Activated T-cell treated with anti-CD3 and anti-CD28 coated beads for 1 hour (primary cell): ENCODE measurements at regions not wholly inside any gene's neighbourhood (a gene's known extent, or its start where the extent isn't known, plus 50 kb on each side); places are given as distances from the start of the nearest gene placed in this dataset.
"Not testable (repeated sequence)": the region's sequence is repeated elsewhere in the genome, so short reads cannot be mapped to it uniquely, and the experiment has no call there.

Experiments used
- DNase-seq: peaks from one replicate; pipeline ENCODE4 v3.0.0-alpha.2; 2020; ENCODE audit warnings: low read depth

DNA sequence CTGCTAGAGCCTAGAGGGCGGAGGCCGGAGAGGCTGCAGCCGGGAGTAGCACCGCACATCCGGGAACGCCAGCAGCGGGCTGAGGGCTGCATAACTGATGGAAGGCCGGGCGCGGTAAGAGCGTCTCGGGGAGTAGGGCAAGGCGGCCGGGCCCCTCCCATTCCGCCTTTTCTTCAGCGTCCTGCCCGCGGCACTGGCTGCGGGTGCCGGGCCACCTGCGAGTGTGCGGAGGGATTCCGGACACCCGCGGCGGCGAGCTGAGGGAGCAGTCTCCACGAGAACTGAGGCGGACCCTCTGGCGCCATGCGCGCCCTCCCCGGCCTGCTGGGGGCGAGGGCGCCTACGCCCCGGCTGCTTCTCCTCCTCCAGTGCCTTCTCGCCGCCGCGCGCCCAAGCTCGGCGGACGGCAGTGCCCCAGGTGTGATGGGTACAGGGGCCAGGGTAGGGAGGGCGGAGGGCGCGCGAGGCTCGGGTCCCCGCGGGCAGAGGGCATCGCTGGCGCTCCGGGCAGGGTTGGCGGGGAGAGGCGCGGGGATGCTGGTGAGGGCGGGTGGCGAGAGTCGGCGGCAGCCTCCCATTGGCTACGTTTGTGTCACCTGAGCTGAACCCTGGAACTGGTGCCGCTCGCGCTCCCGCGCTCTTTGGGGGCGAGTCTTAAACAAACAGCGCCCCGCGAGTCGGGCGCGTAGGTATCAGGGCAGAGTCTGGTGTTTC, 334.4 kb downstream of the SRGAP2C start:
- peak; percentile 72 for DNase-seq

DNA sequence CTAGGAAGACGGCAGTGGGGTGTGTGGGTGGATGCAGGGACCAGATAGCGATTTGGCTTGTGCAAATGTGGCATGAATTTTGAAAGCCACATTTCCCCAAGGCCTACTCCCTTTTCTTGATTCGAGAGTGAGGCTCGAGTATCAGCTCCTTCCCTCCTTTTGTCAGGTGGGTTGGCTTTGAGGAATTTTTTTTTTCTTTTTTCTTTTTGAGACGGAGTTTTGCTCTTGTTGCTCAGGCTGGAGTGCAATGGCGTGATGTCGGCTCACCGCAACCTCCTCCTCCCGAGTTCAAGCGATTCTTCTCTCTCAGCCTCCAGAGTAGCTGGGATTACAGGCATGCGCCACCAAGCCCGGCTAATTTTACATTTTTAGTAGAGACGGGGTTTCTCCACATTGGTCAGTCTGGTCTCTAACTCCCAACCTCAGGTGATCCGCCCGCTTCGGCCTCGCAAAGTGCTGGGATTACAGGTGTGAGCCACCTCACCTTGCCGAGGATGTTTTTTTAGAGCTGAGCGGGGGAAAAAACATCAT, 335.0 kb downstream of the SRGAP2C start:
- DNase-seq, result not testable (repeated sequence)

DNA sequence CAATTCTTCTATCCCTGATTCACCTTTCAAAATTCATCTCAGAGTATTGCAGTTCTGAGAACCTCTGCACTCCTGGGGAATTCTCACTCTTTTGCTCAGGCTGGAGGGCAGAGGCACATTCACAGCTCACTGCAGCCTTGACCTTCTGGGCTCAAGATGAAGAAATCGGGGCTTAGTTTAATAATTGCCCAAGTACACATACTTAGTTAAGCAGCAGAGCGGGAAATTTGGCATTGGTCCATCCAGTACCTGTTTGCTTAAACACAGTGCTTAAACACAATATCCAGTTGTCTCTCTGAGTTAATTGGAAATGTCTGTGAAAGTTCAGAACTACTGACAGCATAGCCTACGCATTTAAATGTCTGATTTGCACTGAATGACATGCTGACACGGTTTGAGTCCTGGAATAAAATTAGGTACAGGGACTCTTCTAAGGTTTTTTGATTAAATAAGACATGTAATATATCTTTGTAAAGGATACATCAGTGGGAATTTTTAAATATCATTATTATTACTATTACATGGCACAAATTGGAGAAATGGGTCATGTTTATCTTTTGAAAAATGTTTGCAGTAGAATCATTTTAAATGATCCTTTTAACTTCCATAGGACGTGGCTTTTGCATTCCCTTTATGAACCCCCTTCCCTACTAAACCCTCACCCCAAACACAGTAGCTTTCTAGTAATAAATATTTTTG, 337.4 kb downstream of the SRGAP2C start:
- no peak for DNase-seq

DNA sequence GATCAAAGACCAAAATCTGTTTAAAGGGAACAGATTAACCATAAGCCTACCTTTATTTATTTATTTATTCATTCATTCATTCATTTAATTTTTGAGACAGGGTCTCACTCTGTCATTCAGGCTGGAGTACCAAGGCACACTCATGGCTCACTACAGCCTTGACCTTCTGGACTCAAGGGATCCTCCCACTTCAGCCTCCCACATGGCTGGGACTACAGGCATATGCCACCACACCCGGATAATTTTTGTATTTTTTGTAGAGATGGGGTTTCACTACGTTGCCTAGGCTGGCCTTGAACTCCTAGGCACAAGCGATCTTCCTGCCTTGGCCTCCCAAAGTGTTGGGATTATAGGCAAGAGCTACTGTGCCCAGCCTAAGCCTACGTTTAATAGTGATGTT, 338.3 kb downstream of the SRGAP2C start:
- not testable (repeated sequence) for DNase-seq

DNA sequence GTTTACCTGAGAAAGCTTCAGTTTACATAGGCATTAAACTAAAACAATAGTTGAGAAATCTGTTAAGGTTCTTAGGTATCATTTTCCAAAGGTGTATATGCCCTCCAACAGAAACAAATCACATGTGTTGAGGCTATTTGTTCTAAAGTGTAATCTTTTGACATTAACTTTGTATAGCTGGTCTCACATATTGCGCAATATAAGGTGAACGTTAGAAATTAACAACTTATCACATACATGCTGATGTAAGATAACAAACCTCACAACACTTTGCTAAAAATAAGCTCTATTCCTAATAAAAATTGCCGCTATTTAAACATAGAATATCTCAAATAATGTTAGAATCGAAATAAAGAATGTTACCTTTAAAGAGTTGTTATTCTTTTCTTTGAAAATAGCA, 340.6 kb downstream of the SRGAP2C start:
- DNase-seq, result no peak

DNA sequence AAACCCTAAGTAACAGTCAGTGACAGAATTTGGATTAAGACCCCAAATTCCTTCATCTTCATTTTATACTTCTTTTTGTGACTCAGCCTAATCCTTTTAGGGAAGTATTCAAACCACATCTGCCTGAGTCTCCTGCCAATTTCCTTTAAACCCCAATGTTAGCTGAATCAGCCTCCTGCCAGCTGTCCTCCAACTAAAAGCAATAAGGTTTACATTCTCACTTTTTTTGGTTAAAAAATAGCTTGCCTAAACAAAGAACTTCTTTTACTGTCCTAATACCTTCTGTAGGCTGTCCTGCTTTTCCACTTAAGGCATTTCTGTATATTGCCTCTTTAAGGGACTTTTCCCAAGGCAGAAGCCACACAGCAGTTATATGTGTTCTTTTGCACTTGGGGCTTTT, 344.2 kb downstream of the SRGAP2C start:
- DNase-seq, result not testable (repeated sequence)

DNA sequence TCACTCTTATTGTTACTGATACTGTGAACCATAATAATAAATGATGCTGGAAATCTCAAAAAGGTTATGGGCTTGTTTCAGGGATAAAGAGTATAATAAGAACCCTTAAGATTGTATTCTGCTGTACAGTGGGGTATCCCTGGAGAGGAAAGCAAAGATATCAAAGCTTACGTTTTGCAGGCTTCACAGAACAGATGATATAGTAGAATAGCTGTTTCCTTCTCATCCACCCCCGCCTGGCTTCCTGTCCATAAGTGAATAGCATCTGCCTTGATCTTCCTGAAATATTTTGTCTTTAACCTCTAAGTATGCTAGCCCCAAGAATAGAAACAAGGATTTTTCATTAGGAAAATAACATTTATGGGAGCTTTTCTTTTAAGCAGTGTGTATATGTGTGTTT, 345.3 kb downstream of the SRGAP2C start:
- DNase-seq, result not testable (repeated sequence)

DNA sequence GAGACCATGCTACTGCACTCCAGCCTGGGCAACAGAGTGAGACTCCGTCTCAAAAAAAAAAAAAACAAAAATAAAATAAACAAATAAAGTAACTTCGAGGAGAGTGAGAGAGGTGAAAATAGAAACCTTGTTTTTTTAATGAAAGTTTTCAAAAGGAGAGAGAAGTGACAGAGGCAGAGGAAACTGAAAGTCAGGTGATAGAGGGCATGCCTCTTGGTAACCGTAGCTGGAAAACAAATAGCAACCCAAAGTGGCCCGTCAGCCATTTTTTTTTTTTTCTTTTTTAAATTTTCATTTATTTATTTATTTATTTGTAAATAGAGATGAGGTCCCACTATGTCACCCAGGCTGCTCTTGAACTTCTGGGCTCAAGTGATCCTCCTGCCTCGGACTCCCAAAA, 347.0 kb downstream of the SRGAP2C start:
- DNase-seq, result not testable (repeated sequence)

DNA sequence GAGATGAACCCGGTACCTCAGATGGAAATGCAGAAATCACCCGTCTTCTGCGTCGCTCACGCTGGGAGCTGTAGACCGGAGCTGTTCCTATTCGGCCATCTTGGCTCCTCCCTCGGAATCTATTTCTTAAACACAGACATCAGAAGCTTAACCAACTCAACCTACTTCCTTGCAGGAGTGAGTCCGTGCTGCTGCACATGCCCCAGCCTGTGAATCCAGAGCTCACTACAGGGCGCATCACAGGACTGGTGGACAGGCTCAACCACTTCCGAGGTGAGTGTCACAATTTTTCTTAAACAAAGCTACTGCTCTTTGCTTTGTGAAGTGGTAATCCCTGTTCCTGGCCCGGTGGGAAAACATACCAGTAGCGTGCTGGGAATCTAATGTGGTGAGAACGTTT, 353.4 kb downstream of the SRGAP2C start:
- not testable (repeated sequence) for DNase-seq

DNA sequence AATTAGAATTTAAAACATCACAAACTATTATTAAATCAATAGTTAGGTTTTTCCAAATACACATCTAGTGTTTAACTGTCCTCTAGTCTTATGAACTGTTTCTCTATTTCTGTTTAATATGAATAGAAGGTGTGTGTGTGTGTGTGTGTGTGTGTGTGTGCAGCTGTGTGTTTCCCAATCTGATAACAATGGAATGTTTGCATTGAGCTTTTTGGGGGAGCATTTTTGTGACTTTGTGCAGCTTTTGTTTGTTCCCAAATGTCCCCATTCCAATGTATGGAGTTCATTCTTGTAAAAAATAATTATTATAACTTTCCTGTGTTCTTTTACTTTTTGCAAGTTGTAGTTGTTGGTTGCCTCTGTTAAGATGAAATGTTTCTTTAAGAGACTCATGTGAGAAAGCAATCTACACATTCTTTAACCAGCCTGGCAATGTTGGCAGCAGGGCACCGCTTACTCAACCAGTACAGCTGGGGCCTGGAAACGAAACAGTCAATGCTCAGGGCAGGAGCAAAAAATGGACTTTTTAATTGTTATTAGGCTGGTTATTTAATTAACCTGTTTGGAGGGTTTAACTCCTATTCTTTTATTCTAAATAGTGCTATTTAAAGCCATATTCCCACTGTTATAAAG, 354.3 kb downstream of the SRGAP2C start:
- no peak for DNase-seq

DNA sequence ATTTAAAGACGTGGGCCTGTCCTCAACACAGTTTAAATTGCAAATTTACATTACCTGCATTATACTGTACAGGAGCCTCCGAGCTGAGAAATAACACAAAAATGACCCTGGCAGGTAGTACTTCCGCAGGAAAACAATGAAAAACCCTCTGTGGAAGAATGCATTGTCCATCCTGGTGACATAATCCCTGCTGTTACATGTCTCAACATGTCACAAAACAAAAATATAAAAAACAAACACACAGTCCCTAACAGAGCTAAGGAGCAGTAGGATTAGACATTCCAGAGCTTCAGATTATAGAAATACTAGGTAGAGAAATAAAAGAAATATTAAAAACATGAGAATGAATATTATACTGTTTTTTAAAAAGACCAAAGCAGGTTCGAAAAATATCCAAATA, 359.2 kb downstream of the SRGAP2C start:
- DNase-seq, result not testable (repeated sequence)

DNA sequence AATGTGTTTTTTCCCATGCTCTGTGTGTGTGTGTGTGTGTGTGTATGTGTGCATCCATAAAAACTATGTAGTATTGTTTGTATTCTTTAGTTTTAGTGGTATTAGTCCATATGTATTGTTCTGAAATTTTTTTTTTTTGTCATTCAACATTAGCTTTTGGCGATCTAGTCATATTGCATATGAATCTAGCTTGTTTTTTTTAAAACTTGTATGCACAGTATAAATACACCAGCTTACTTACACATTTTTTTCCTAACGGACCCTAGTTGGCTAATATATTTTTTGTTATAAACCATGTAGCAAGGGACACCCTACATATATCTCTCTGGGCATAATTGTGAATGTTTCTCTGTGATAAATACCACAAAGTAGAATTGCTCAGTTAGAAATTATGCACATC, 359.7 kb downstream of the SRGAP2C start:
- no peak for DNase-seq

DNA sequence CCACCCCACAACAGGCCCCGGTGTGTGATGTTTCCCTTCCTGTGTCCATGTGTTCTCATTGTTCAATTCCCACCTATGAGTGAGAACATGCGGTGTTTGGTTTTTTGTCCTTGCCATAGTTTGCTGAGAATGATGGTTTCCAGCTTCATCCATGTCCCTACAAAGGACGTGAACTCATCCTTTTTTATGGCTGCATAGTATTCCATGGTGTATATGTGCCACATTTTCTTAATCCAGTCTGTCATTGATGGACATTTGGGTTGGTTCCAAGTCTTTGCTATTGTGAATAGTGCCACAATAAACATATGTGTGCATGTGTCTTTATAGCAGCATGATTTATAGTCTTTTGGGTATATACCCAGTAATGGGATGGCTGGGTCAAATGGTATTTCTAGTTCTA, 361.1 kb downstream of the SRGAP2C start:
- not testable (repeated sequence) for DNase-seq

DNA sequence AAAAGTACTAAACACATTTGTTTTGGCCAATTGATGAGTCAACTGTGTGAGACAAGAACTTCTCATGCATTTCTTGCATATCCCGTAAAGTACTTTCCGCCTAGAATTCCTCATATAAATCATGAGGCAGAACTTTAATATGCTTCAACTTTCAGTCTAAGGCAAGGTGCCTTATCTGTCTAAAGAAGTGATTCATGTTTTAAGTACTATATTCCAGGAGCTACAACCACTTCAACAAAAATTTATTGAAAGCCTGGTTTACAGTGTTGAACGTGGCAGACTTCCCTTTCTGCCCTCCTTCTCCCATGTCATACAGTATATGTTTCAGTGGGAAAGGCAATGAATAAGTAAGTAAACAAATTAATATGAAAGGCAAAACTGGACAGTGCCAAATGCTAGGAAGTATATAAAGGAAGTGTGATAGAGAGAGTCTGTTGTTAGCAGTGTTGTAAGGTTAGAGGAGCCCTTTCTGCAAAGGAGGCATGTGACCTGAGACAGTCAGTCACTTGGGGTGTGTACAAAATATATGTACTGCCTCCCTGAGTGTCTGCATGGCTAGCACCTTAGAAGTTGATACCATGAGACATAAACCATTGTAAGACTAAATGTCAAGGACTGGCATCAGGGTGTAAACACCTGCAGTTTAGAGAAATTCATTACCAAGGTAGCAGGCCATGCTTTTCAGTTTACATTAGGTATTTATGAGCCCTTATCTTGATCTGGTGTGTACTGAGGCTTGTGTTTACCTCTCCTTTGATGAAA, 362.2 kb downstream of the SRGAP2C start:
- no peak for DNase-seq

DNA sequence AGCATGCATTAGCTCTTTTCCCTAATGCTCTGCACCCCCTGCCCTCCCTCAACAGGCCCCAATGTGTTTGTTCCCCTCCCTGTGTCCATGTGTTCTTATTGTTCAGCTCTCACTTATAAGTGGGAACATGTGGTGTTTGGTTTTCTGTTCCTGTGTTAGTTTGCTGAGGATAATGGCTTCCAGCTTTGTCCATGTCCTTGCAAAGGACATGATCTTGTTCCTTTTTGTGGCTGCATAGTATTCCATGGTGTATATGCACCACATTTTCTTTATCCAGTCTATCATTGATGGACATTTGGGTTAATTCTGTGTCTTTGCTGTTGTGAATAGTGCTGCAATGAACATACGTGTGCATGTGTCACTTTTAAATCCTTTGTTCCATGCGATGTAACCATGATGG, 363.0 kb downstream of the SRGAP2C start:
- not testable (repeated sequence) for DNase-seq

DNA sequence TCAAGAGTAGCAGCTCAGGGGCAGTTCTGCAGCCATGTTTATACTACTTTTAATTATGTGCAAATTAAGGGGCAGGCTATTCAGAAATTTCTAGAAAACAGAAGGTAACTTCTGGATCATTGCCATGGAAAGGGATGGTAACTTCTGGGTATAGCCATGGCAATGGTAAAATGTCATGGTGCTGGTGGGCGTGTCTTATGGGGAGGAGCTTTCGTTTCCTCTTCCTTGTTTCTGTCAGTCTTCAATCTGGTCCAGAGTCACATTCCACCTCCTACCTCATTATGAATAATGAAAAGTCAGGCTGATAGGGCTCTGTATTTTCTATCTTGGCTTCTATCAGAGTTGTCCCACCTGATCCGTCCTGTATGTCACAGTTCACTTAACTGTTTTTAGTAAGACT, 366.0 kb downstream of the SRGAP2C start:
- DNase-seq, result not testable (repeated sequence)

DNA sequence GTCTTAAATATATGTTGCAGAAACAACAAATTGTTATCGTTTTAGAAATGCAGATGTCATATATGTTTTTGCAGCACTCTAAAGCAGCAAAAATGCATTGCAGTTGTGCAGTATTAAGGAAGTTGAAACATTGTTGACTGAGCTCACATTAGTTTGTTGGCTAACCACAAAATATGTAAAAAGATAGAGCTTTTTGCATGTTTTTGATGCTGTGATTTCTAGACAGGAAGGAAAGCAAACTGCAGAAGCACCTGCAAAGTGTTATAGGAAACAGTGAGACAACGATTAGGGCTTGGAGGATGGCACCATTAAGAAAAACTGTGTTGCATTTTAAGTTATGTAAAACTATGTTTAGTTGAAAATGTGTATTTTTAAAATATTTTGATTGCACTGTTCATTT, 366.7 kb downstream of the SRGAP2C start:
- DNase-seq, result not testable (repeated sequence)

DNA sequence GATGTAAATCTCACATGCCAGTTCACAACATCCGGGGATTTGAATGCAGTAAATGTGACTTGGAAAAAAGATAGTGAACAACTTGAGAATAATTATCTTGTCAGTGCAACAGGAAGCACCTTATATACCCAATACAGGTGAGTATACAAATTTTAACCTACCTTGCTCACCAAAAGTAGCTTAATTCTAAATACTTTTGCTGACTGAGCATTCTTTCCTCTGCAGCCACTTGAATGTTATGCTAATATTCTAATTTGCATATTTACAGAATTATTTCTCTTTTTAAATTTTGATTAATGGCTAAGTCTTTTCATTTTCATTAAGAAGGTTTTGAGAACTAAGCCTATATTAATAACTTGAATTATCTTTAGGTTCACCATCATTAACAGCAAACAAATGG, 371.8 kb downstream of the SRGAP2C start:
- not testable (repeated sequence) for DNase-seq

DNA sequence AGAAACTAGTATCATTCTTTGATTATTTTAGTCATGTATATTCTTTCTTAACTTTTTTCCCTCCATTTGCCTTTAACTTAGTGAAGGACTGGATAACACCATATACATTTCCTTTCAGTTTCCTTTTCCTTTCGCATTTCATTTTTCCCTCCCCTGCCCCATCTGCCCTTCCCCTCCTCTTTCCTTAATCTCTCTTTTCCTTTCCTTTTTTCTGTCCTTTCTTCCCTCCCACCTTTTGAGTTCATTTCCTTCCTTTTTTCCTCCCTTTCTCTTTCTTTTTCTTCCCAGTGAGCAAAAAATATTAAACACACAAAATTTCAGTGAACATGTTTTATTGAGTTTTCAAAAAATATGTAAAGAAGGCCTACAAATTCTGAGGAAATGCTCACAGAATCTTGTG, 373.3 kb downstream of the SRGAP2C start:
- not testable (repeated sequence) for DNase-seq

DNA sequence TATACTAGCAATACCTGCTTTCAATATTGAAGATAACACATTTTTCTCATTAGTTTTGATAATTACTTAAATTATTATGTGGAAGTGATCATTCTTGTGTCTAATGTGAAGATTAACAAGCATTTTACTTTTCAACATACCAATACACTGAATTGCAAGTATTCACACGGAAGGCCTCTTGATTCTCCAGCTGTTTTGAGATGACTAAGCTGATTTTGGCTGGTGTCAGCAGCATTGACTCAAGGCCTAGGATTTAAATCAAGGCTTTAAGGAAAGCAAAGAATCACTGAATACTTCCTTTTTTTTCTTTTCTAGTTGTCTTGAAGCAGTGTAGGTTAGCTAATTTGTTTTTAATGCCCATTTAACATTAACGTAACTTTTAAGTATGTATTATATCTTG, 373.7 kb downstream of the SRGAP2C start:
- no peak for DNase-seq

DNA sequence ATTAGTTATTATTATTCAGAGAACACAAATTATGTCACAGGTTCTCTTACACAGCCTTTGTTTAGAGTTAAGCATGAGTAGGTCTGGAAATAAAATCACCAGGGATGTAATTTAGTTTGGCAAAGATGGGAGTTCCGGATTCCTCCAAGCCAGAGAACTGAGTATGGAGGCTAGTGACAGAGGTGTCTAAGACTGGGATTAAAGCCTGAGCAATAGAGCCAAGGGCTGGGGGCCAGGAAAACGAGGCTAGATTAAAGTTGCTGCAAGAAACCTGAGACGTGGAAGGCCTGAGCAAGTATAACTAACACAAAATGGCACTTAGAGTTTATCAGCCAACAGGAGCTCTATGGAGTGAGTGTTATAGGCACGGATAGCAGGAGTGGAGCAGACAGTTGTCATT, 381.6 kb downstream of the SRGAP2C start:
- DNase-seq, result no peak

DNA sequence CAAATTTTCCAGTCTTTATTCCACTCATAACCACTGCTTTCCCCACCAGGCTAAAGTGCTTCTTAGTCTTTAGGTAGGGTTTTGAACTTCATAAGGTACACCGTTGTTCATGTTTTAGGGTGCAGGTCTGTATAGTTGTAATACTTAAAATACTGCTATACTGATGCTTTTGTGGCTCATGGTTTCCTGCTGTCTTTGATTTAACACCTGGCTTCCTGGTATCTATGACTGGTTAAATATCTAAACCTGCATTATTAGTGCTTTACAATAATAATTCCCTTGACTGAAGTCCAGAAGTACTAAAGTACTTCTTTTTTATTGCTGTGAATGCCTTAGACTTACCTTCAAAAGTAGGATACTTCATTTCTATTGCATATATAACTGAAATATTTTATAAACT, 384.7 kb downstream of the SRGAP2C start:
- no peak for DNase-seq
